ENCODE measurements at regions not wholly inside any gene's neighbourhood (a gene's known extent, or its start where the extent isn't known, plus 50 kb on each side); places are given as distances from the start of the nearest gene placed in this dataset.

GRCh38 chrX:7240929-7241328, 93.0 kb upstream of the PUDP start:
- ATAC-seq (no peak), DNase-seq (no peak)
- intact Hi-C loops (cut with DNase I), result no loop called here
- H3K9me3 ChIP-seq, result no peaks in the 10 kb centered on the region
- H3K4me3 ChIP-seq, result no peak overlapping the region
- no peaks in the 10 kb centered on the region for H3K36me3 ChIP-seq
- 88 to 94% (median 93%) methylated on average over 2 of the region's 2 CpGs for WGBS, 4 donors
- no peaks in the 10 kb centered on the region for H3K27me3 ChIP-seq
- H3K4me1 ChIP-seq, result no peaks in the 10 kb centered on the region
- TF ChIP-seq POLR2A (IDR thresholded peaks at IDR 0.05) (no peak), CTCF (IDR thresholded peaks at IDR 0.05) (no peak)
- H3K27ac ChIP-seq, result no peak overlapping the region

- Histone ChIP-seq H3K4me3 (no peak overlapping the region), H3K27me3 (no peaks in the 10 kb centered on the region), H3K9me3 (no peaks in the 10 kb centered on the region), H3K27ac (no peak overlapping the region), H3K4me1 (no peaks in the 10 kb centered on the region), H3K36me3 (no peaks in the 10 kb centered on the region)
- intact Hi-C loops (cut with DNase I), result no loop called here
- DNase-seq, result no peak
- TF ChIP-seq POLR2A (IDR thresholded peaks at IDR 0.05) (no peak), CTCF (IDR thresholded peaks at IDR 0.05) (no peak)
- ATAC-seq, result no peak
Measured at GRCh38 chrX:7235071-7235470, 87.1 kb upstream of the PUDP start.

GRCh38 chrX:7233580-7234406, 85.8 kb upstream of the PUDP start:
- H3K9me3 ChIP-seq, result no peaks in the 10 kb centered on the region
- 60 to 73% (median 69%) methylated on average over 4 of the region's 4 CpGs for WGBS, 4 donors
- ATAC-seq, result no peak
- H3K4me1 ChIP-seq, result no peaks in the 10 kb centered on the region
- TF ChIP-seq POLR2A (IDR thresholded peaks at IDR 0.05) (no peak), CTCF (IDR thresholded peaks at IDR 0.05) (no peak)
- intact Hi-C loops (cut with DNase I), result no loop called here
- no peaks in the 10 kb centered on the region for H3K27me3 ChIP-seq
- no peak overlapping the region for H3K27ac ChIP-seq
- no peak for DNase-seq
- H3K4me3 ChIP-seq, result no peak overlapping the region
- no peaks in the 10 kb centered on the region for H3K36me3 ChIP-seq

- Histone ChIP-seq H3K4me1 (peaks cover 0 to 8% (median 0%) of the 10 kb centered on the region in 12 donors), H3K36me3 (no peaks in the 10 kb centered on the region), H3K9me3 (no peaks in the 10 kb centered on the region), H3K27me3 (no peaks in the 10 kb centered on the region), H3K27ac (no peak overlapping the region), H3K4me3 (no peak overlapping the region)
- WGBS, 4 donors, result 45 to 95% (median 70%) methylated on average over 2 of the region's 2 CpGs
- intact Hi-C loops (cut with DNase I), result no loop called here
- TF ChIP-seq CTCF (IDR thresholded peaks at IDR 0.05) (no peak), POLR2A (IDR thresholded peaks at IDR 0.05) (no peak)
- ATAC-seq (no peak), DNase-seq (no peak)
Measured at GRCh38 chrX:7228226-7228625, 80.3 kb upstream of the PUDP start.
